Colonic mucosa (tissue), 4 donors: ENCODE measurements at regions not wholly inside any gene's neighbourhood (a gene's known extent, or its start where the extent isn't known, plus 50 kb on each side); places are given as distances from the start of the nearest gene placed in this dataset.

ENCODE experiments used
- DNase-seq: peaks from one replicate; pipeline ENCODE4 v3.0.0-alpha.2; 2020
- H3K27ac ChIP-seq: fragments of 200-600 bp; one replicate; pipeline ENCODE4 v1.8.0; 2021
- H3K27me3 ChIP-seq: fragments of 200-600 bp; one replicate; pipeline ENCODE4 v1.8.0; 2021
- H3K36me3 ChIP-seq: fragments of 200-600 bp; one replicate; pipeline ENCODE4 v1.8.0; 2021
- H3K4me1 ChIP-seq: fragments of 200-600 bp; one replicate; pipeline ENCODE4 v1.8.0; 2021; ENCODE audit warnings: mild to moderate bottlenecking
- H3K4me3 ChIP-seq: fragments of 200-600 bp; one replicate; pipeline ENCODE4 v1.8.0; 2021
- H3K9ac ChIP-seq, 2 donors: one replicate each; pipeline ENCODE4 v1.7.0; 2013; ENCODE audit warnings: control low read depth in 2 of 2, low read depth in 2 of 2, low read length in 2 of 2
- H3K9me3 ChIP-seq: fragments of 200-600 bp; one replicate; pipeline ENCODE4 v1.8.0; 2021
- intact Hi-C: fragments of 100-400 bp; cut with DNase I; formaldehyde crosslinking; loops from one replicate; pipeline ENCODE4 v1.14.1; 2022
- TF ChIP-seq, protein P1 (sequence below): fragments of 200-600 bp; IDR thresholded peaks from one replicate; pipeline ENCODE4 v1.8.0; 2022; ENCODE audit warnings: antibody characterized with exemption, mild to moderate bottlenecking
- donor health status: healthy.
- donor health status: DM: no; HTN: no; CAD: no.
- donor health status: DM: no; HTN: no; CAD: no.

GRCh38 chr1:82786883-82787282 lies 986.1 kb downstream of the ADGRL2 start:
- no peak overlapping the region for H3K4me3 ChIP-seq
- no peak for DNase-seq
- intact Hi-C loops = no loop called here
- no peaks in the 10 kb centered on the region for H3K9me3 ChIP-seq
- H3K4me1 ChIP-seq = no peaks in the 10 kb centered on the region
- no peak overlapping the region for H3K27ac ChIP-seq
- no peak overlapping the region for H3K9ac ChIP-seq
- TF ChIP-seq, protein P1, sequence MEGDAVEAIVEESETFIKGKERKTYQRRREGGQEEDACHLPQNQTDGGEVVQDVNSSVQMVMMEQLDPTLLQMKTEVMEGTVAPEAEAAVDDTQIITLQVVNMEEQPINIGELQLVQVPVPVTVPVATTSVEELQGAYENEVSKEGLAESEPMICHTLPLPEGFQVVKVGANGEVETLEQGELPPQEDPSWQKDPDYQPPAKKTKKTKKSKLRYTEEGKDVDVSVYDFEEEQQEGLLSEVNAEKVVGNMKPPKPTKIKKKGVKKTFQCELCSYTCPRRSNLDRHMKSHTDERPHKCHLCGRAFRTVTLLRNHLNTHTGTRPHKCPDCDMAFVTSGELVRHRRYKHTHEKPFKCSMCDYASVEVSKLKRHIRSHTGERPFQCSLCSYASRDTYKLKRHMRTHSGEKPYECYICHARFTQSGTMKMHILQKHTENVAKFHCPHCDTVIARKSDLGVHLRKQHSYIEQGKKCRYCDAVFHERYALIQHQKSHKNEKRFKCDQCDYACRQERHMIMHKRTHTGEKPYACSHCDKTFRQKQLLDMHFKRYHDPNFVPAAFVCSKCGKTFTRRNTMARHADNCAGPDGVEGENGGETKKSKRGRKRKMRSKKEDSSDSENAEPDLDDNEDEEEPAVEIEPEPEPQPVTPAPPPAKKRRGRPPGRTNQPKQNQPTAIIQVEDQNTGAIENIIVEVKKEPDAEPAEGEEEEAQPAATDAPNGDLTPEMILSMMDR = no peak
- no peaks in the 10 kb centered on the region for H3K36me3 ChIP-seq
- H3K27me3 ChIP-seq = no peaks in the 10 kb centered on the region

GRCh38 chr1:82785268-82785790 lies 984.6 kb downstream of the ADGRL2 start:
- TF ChIP-seq, protein P1 = no peak

DNA sequence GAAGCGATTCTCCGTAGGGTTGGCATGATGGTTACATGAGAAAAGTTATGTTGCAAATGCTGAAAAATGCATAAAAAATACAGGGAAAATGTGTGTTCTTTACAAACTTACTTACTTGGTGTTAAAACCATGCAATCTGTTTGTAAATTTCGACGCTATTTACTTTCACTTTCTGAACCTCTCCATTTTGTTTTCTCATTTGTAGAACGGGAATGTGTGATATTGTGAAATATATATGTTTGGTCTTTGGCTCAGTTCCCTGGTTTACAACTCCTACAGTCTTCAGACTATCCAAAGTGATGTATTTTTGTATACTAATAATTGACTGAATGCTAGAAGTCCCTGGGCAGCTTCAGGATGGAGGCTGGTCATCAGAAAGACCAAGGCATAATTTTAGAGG lies 982.3 kb downstream of the ADGRL2 start:
- TF ChIP-seq, protein P1 = no peak
- H3K9ac ChIP-seq = no peak overlapping the region
- intact Hi-C loops = no loop called here
- H3K4me3 ChIP-seq = no peak overlapping the region
- H3K36me3 ChIP-seq = no peaks in the 10 kb centered on the region
- H3K9me3 ChIP-seq = no peaks in the 10 kb centered on the region
- H3K4me1 ChIP-seq = no peaks in the 10 kb centered on the region
- no peak overlapping the region for H3K27ac ChIP-seq
- H3K27me3 ChIP-seq = no peaks in the 10 kb centered on the region
- no peak for DNase-seq

More at GRCh38 chr1:82785268-82785790, 984.6 kb downstream of the ADGRL2 start:
- no peaks in the 10 kb centered on the region for H3K9me3 ChIP-seq
- H3K36me3 ChIP-seq = no peaks in the 10 kb centered on the region
- H3K4me1 ChIP-seq = no peaks in the 10 kb centered on the region
- intact Hi-C loops = no loop called here
- H3K9ac ChIP-seq = no peak overlapping the region
- H3K27me3 ChIP-seq = no peaks in the 10 kb centered on the region
- DNase-seq = no peak
- no peak overlapping the region for H3K27ac ChIP-seq
- H3K4me3 ChIP-seq = no peak overlapping the region

- intact Hi-C loops = no loop called here
- H3K9me3 ChIP-seq = no peaks in the 10 kb centered on the region
- H3K27me3 ChIP-seq = no peaks in the 10 kb centered on the region
- no peak overlapping the region for H3K9ac ChIP-seq
- H3K4me1 ChIP-seq = no peaks in the 10 kb centered on the region
- TF ChIP-seq, protein P1 = no peak
- H3K27ac ChIP-seq = no peak overlapping the region
- H3K36me3 ChIP-seq = no peaks in the 10 kb centered on the region
- no peak overlapping the region for H3K4me3 ChIP-seq
- no peak for DNase-seq
These were observed 981.9 kb downstream of the ADGRL2 start for GRCh38 chr1:82782599-82782998.

GRCh38 chr1:82778612-82779011 lies 977.9 kb downstream of the ADGRL2 start:
- TF ChIP-seq, protein P1 = no peak
- DNase-seq = no peak

More at GRCh38 chr1:82778612-82779011, 977.9 kb downstream of the ADGRL2 start:
- intact Hi-C loops = no loop called here
- H3K36me3 ChIP-seq = no peaks in the 10 kb centered on the region
- H3K4me1 ChIP-seq = no peaks in the 10 kb centered on the region
- H3K4me3 ChIP-seq = no peak overlapping the region
- H3K9me3 ChIP-seq = no peaks in the 10 kb centered on the region
- H3K27ac ChIP-seq = no peak overlapping the region
- no peak overlapping the region for H3K9ac ChIP-seq
- H3K27me3 ChIP-seq = no peaks in the 10 kb centered on the region
